ENCODE measurements at regions not wholly inside any gene's neighbourhood (a gene's known extent, or its start where the extent isn't known, plus 50 kb on each side); places are given as distances from the start of the nearest gene placed in this dataset.

GRCh38 chr1:232319072-232319471 lies 310.9 kb downstream of the SIPA1L2 start:
- Histone ChIP-seq H4K8ac (ENCODE audit: extremely low read depth, insufficient read depth, low read length) (no peak overlapping the region), H3K36me3 (ENCODE audit: control insufficient read depth in 2 of 4, insufficient read depth in 4 of 4, low read length in 3 of 4) (no peaks in the 10 kb centered on the region), H3K27ac (ENCODE audit: low read depth, low read length) (no peak overlapping the region), H3K4me1 (replicated peaks in 1 of 4; ENCODE audit: control insufficient read depth in 3 of 4, insufficient read depth in 4 of 4, low read length in 3 of 4) (no peaks in the 10 kb centered on the region), H3K27me3 (replicated peaks in 1 of 4; ENCODE audit: control insufficient read depth in 3 of 4, extremely low read depth in 1 of 4, insufficient read depth in 3 of 4, low read length in 3 of 4) (no peaks in the 10 kb centered on the region), H3K23me2 (ENCODE audit: low read depth, low read length) (no peaks in the 10 kb centered on the region), H3K9ac (replicated peaks in 1 of 4; ENCODE audit: extremely low read depth in 1 of 4, low read depth in 3 of 4, low read length in 3 of 4) (no peak overlapping the region), H2AK5ac (ENCODE audit: low read depth, low read length) (no peak overlapping the region), H3K4ac (replicated peaks; ENCODE audit: insufficient read length, low read depth, low read length) (no peak overlapping the region), H3K4me3 (ENCODE audit: extremely low read depth in 1 of 4, insufficient read depth in 2 of 4, low read depth in 3 of 4, low read length in 4 of 4) (no peak overlapping the region), H3K56ac (replicated peaks; ENCODE audit: insufficient read length, low read depth, low read length) (no peak overlapping the region), H3K9me3 (ENCODE audit: insufficient read depth in 2 of 2, low read depth in 1 of 2, low read length in 1 of 2) (0 out of 4 replicates have a peak, but pooled peaks cover 0 to 8% of the 10 kb centered on the region in 2 experiments), H4K5ac (ENCODE audit: insufficient read length, low read depth, low read length) (no peak overlapping the region), H3K79me1 (ENCODE audit: low read depth, low read length) (no peaks in the 10 kb centered on the region), H3K4me2 (ENCODE audit: insufficient read depth in 1 of 2, low read depth in 2 of 2, low read length in 2 of 2) (no peak overlapping the region), H3K23ac (ENCODE audit: insufficient read length) (no peak overlapping the region), H4K20me1 (replicated peaks in 1 of 2; ENCODE audit: control insufficient read depth in 1 of 2, insufficient read depth in 2 of 2, low read length in 2 of 2) (no peaks in the 10 kb centered on the region), H2BK12ac (ENCODE audit: low read depth, low read length) (no peak overlapping the region), H3K18ac (ENCODE audit: extremely low read depth, low read length) (no peak overlapping the region), H3K14ac (ENCODE audit: insufficient read length) (no peak overlapping the region), H2BK120ac (replicated peaks; ENCODE audit: low read depth, low read length) (no peak overlapping the region), H4K91ac (replicated peaks; ENCODE audit: insufficient read length, low read length) (no peak overlapping the region), H2AFZ (ENCODE audit: low read length) (no peak overlapping the region), H2BK5ac (ENCODE audit: low read depth, low read length) (no peak overlapping the region), H2BK15ac (ENCODE audit: low read length) (no peak overlapping the region), H3K79me2 (ENCODE audit: control insufficient read depth in 1 of 2, insufficient read depth in 2 of 2, low read length in 2 of 2) (no peaks in the 10 kb centered on the region), H2BK20ac (ENCODE audit: low read length) (no peak overlapping the region)
- DNase-seq (ENCODE audit: low read depth in 1 of 2, low spot score in 2 of 2) (no peak), FAIRE-seq (no peak)
- ChIA-PET POLR2A (ENCODE audit: partially characterized antibody) (no interaction called here), CTCF (ENCODE audit: partially characterized antibody) (interaction anchor here (1.1 to 1.8 kb wide), 2 partner anchors 10 to 13 kb away, joined by 3 to 4 read pairs; no protein-coding TSS in a partner anchor)
- WGBS, 2 experiments (ENCODE audit: extremely low coverage in 1 of 2, insufficient coverage in 1 of 2, insufficient read length in 1 of 2, insufficient replicate concordance in 2 of 2, low coverage in 1 of 2, low lambda C conversion rate in 2 of 2, missing lambda C conversion rate in 1 of 2) = 88% methylated on average over 10 of the region's 10 CpGs; no CpG with 5 or more reads in 1 of the 2 experiments
- no peak for TF ChIP-seq ZNF274 (IDR thresholded peaks at IDR 0.05; ENCODE audit: borderline replicate concordance, extremely low read depth, low read length)
- TF ChIP-seq, protein P1, sequence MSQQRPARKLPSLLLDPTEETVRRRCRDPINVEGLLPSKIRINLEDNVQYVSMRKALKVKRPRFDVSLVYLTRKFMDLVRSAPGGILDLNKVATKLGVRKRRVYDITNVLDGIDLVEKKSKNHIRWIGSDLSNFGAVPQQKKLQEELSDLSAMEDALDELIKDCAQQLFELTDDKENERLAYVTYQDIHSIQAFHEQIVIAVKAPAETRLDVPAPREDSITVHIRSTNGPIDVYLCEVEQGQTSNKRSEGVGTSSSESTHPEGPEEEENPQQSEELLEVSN (IDR thresholded peaks at IDR 0.05) = no peak
- no peak for TF ChIP-seq BACH1 (IDR thresholded peaks at IDR 0.05; ENCODE audit: low read length)
- TF ChIP-seq NANOG (IDR thresholded peaks at IDR 0.05; ENCODE audit: insufficient read depth, low read depth, low read length, poor library complexity, severe bottlenecking) = no peak
- no peak for TF ChIP-seq KDM1A (IDR thresholded peaks at IDR 0.05; ENCODE audit: borderline replicate concordance, low read length)
- TF ChIP-seq RBBP5 (IDR thresholded peaks at IDR 0.05; ENCODE audit: borderline replicate concordance, low read depth, low read length) = no peak
- TF ChIP-seq POLR2AphosphoS5 (IDR thresholded peaks at IDR 0.05; ENCODE audit: low read depth, low read length) = no peak
- TF ChIP-seq CHD2 (IDR thresholded peaks at IDR 0.05; ENCODE audit: low read length) = no peak
- TF ChIP-seq POLR2A (IDR thresholded peaks at IDR 0.05; ENCODE audit: control extremely low read depth in 1 of 2, low read depth in 2 of 2, low read length in 2 of 2) = no peak
- TF ChIP-seq CHD1 (IDR thresholded peaks at IDR 0.05; ENCODE audit: low read depth, low read length) = no peak
- no peak for TF ChIP-seq JUN (IDR thresholded peaks at IDR 0.05; ENCODE audit: low read depth, low read length)
- TF ChIP-seq RXRA (IDR thresholded peaks at IDR 0.05; ENCODE audit: insufficient read depth, low read depth, low read length) = no peak
- no peak for TF ChIP-seq HDAC2 (IDR thresholded peaks at IDR 0.05; ENCODE audit: borderline replicate concordance in 1 of 2, low read depth in 2 of 2, low read length in 2 of 2)
- TF ChIP-seq, protein P2, sequence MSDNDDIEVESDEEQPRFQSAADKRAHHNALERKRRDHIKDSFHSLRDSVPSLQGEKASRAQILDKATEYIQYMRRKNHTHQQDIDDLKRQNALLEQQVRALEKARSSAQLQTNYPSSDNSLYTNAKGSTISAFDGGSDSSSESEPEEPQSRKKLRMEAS (IDR thresholded peaks at IDR 0.05) = no peak
- no peak for TF ChIP-seq EZH2 (IDR thresholded peaks at IDR 0.05; ENCODE audit: low read depth, low read length, severe bottlenecking)

All from H1 (cell line).